Choroid plexus epithelial cell (primary cell): ENCODE measurements at regions not wholly inside any gene's neighbourhood (a gene's known extent, or its start where the extent isn't known, plus 50 kb on each side); places are given as distances from the start of the nearest gene placed in this dataset.

Source experiments
- DNase-seq: peaks from one replicate; pipeline ENCODE4 v3.0.0-alpha.2; 2010; ENCODE audit warnings: low read depth
- H3K4me3 ChIP-seq: 2 replicates; pipeline ENCODE4 v1.5.1; 2011; ENCODE audit warnings: low read depth, mild to moderate bottlenecking, control low read depth, low read length, moderate library complexity
- CTCF ChIP-seq: conservative IDR thresholded peaks from 2 replicates; pipeline ENCODE4 v1.5.1; 2011; ENCODE audit warnings: low read depth, mild to moderate bottlenecking, control low read depth, inconsistent platforms, low read length, moderate library complexity

GRCh38 chr12:89976866-89977265 is 268.2 kb upstream of the ATP2B1 start:
- H3K4me3 ChIP-seq = no peak overlapping the region
- DNase-seq = no peak
- no peak for TF ChIP-seq CTCF

- DNase-seq = no peak
- no peak overlapping the region for H3K4me3 ChIP-seq
- no peak for TF ChIP-seq CTCF
These were observed 266.9 kb upstream of the ATP2B1 start for GRCh38 chr12:89975574-89975973.

GRCh38 chr12:89971880-89972279 is 263.2 kb upstream of the ATP2B1 start:
- TF ChIP-seq CTCF = no peak
- no peak for DNase-seq
- no peak overlapping the region for H3K4me3 ChIP-seq

GRCh38 chr12:89970722-89971121 is 262.1 kb upstream of the ATP2B1 start:
- TF ChIP-seq CTCF = no peak
- no peak for DNase-seq
- no peak overlapping the region for H3K4me3 ChIP-seq

- no peak for DNase-seq
- no peak for TF ChIP-seq CTCF
- H3K4me3 ChIP-seq = no peak overlapping the region
These were observed 260.5 kb upstream of the ATP2B1 start for GRCh38 chr12:89969093-89969492.

- no peak for TF ChIP-seq CTCF
- H3K4me3 ChIP-seq = no peak overlapping the region
- no peak for DNase-seq
These were observed 259.6 kb upstream of the ATP2B1 start for GRCh38 chr12:89968151-89968700.

- no peak for TF ChIP-seq CTCF
- DNase-seq = no peak
- H3K4me3 ChIP-seq = no peak overlapping the region
These were observed 258.0 kb upstream of the ATP2B1 start for GRCh38 chr12:89966495-89967240.
